ENCODE measurements at regions not wholly inside any gene's neighbourhood (a gene's known extent, or its start where the extent isn't known, plus 50 kb on each side); places are given as distances from the start of the nearest gene placed in this dataset.

- no peak overlapping the region for H3K27ac ChIP-seq (ENCODE audit: low read depth, low read length)
- no peak overlapping the region for H3K4me3 ChIP-seq (ENCODE audit: low read depth in 1 of 2, low read length in 2 of 2)
- no peak overlapping the region for H3K9ac ChIP-seq (ENCODE audit: low read length)
- H3K9me3 ChIP-seq (ENCODE audit: low read length), result no peaks in the 10 kb centered on the region
- H3K36me3 ChIP-seq (ENCODE audit: insufficient read depth, low read length), result no peaks in the 10 kb centered on the region
- H3K27me3 ChIP-seq (ENCODE audit: control insufficient read depth in 1 of 2, insufficient read depth in 2 of 2, low read length in 2 of 2), result no peaks in the 10 kb centered on the region
- H3K4me1 ChIP-seq (ENCODE audit: insufficient read depth, low read length), result no peaks in the 10 kb centered on the region
Measured at GRCh38 chr18:67961701-67962440, 445.4 kb upstream of the DSEL start.

- Histone ChIP-seq H3K9ac (ENCODE audit: low read length) (no peak overlapping the region), H3K4me3 (ENCODE audit: low read depth in 1 of 2, low read length in 2 of 2) (no peak overlapping the region), H3K27me3 (ENCODE audit: control insufficient read depth in 1 of 2, insufficient read depth in 2 of 2, low read length in 2 of 2) (no peaks in the 10 kb centered on the region), H3K9me3 (ENCODE audit: low read length) (no peaks in the 10 kb centered on the region), H3K27ac (ENCODE audit: low read depth, low read length) (no peak overlapping the region), H3K36me3 (ENCODE audit: insufficient read depth, low read length) (no peaks in the 10 kb centered on the region), H3K4me1 (ENCODE audit: insufficient read depth, low read length) (no peaks in the 10 kb centered on the region)
Measured at GRCh38 chr18:67957684-67958083, 441.2 kb upstream of the DSEL start.

DNA sequence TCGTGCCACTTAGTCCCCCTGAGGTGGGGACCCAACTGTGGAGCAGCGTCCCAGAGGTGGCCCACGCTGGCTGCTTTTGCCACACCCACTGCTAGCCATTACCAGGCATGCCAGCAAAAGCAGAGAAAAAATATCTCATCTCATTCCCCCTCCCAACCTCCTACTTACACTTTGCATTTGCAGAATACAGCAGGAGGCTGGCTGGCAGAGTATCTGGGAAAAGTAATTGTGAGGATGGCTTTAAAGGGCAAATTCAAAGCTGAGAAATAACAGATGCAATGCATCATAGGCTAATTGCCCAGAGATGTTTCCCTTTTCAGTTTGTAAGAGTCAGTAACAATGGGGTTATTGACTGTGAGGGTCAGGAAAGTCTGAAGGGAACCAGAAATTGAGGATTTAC lies 438.1 kb upstream of the DSEL start:
- H3K27me3 ChIP-seq (ENCODE audit: control insufficient read depth in 1 of 2, insufficient read depth in 2 of 2, low read length in 2 of 2), result no peaks in the 10 kb centered on the region
- no peak overlapping the region for H3K27ac ChIP-seq (ENCODE audit: low read depth, low read length)
- H3K9me3 ChIP-seq (ENCODE audit: low read length), result no peaks in the 10 kb centered on the region
- no peak overlapping the region for H3K9ac ChIP-seq (ENCODE audit: low read length)
- no peaks in the 10 kb centered on the region for H3K4me1 ChIP-seq (ENCODE audit: insufficient read depth, low read length)
- H3K4me3 ChIP-seq (ENCODE audit: low read depth in 1 of 2, low read length in 2 of 2), result no peak overlapping the region
- no peaks in the 10 kb centered on the region for H3K36me3 ChIP-seq (ENCODE audit: insufficient read depth, low read length)

DNA sequence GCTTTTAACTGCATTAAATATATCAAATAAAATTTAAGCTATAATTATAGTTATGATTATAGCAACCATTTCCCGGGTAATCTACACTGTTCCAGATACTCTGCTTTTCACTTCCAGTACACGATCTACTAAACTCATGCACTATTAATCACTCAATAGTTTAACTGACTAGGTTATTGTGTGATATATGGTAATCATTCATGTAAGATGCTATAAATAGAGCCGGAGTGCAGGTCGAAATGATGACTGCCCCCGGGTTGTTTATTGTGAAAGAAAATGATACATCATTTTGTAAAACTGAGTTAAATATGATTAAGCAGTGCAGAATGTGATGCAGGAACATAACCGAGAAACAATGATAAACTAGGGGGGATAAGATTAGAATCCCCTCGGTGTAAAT lies 434.6 kb upstream of the DSEL start:
- H3K9me3 ChIP-seq (ENCODE audit: low read length), result no peaks in the 10 kb centered on the region
- H3K4me1 ChIP-seq (ENCODE audit: insufficient read depth, low read length), result no peaks in the 10 kb centered on the region
- no peak overlapping the region for H3K4me3 ChIP-seq (ENCODE audit: low read depth in 1 of 2, low read length in 2 of 2)
- H3K9ac ChIP-seq (ENCODE audit: low read length), result no peak overlapping the region
- no peaks in the 10 kb centered on the region for H3K27me3 ChIP-seq (ENCODE audit: control insufficient read depth in 1 of 2, insufficient read depth in 2 of 2, low read length in 2 of 2)
- no peaks in the 10 kb centered on the region for H3K36me3 ChIP-seq (ENCODE audit: insufficient read depth, low read length)
- no peak overlapping the region for H3K27ac ChIP-seq (ENCODE audit: low read depth, low read length)

- Histone ChIP-seq H3K4me1 (ENCODE audit: insufficient read depth, low read length) (no peaks in the 10 kb centered on the region), H3K4me3 (ENCODE audit: low read depth in 1 of 2, low read length in 2 of 2) (no peak overlapping the region), H3K36me3 (ENCODE audit: insufficient read depth, low read length) (no peaks in the 10 kb centered on the region), H3K9ac (ENCODE audit: low read length) (no peak overlapping the region), H3K27ac (ENCODE audit: low read depth, low read length) (no peak overlapping the region), H3K27me3 (ENCODE audit: control insufficient read depth in 1 of 2, insufficient read depth in 2 of 2, low read length in 2 of 2) (no peaks in the 10 kb centered on the region), H3K9me3 (ENCODE audit: low read length) (peaks cover 4% of the 10 kb centered on the region)
Measured at GRCh38 chr18:67938660-67939059, 422.1 kb upstream of the DSEL start.

DNA sequence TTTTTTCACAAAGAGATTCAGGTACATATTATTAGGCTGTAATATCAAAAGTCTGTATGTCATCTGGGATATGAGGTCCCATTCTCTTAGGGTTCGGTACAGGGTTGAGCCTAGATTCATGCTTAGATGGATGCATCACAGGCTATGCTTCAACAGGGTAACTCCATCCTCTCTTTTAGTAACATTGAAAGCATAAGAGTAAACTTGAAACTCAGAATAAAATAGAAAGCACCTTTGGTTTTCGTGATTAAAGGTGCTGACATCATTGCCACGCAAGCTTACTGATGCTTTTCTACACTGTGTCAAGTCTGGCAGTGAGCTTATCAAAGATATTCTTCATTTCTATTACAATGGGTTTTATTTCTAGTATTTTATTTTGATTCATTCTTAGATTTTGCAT lies 419.1 kb upstream of the DSEL start:
- H3K9ac ChIP-seq (ENCODE audit: low read length), result no peak overlapping the region
- H3K4me3 ChIP-seq (ENCODE audit: low read depth in 1 of 2, low read length in 2 of 2), result no peak overlapping the region
- H3K4me1 ChIP-seq (ENCODE audit: insufficient read depth, low read length), result no peaks in the 10 kb centered on the region
- H3K36me3 ChIP-seq (ENCODE audit: insufficient read depth, low read length), result no peaks in the 10 kb centered on the region
- no peak overlapping the region for H3K27ac ChIP-seq (ENCODE audit: low read depth, low read length)
- H3K27me3 ChIP-seq (ENCODE audit: control insufficient read depth in 1 of 2, insufficient read depth in 2 of 2, low read length in 2 of 2), result no peaks in the 10 kb centered on the region
- peaks cover 4% of the 10 kb centered on the region for H3K9me3 ChIP-seq (ENCODE audit: low read length)

- no peak overlapping the region for H3K4me3 ChIP-seq (ENCODE audit: low read depth in 1 of 2, low read length in 2 of 2)
- H3K27me3 ChIP-seq (ENCODE audit: control insufficient read depth in 1 of 2, insufficient read depth in 2 of 2, low read length in 2 of 2), result no peaks in the 10 kb centered on the region
- no peak overlapping the region for H3K27ac ChIP-seq (ENCODE audit: low read depth, low read length)
- no peaks in the 10 kb centered on the region for H3K4me1 ChIP-seq (ENCODE audit: insufficient read depth, low read length)
- peaks cover under 1% of the 10 kb centered on the region for H3K9me3 ChIP-seq (ENCODE audit: low read length)
- H3K36me3 ChIP-seq (ENCODE audit: insufficient read depth, low read length), result no peaks in the 10 kb centered on the region
- H3K9ac ChIP-seq (ENCODE audit: low read length), result no peak overlapping the region
Measured at GRCh38 chr18:67933271-67933670, 416.8 kb upstream of the DSEL start.

GRCh38 chr18:67932271-67932670 lies 415.8 kb upstream of the DSEL start:
- Histone ChIP-seq H3K4me1 (ENCODE audit: insufficient read depth, low read length) (no peaks in the 10 kb centered on the region), H3K36me3 (ENCODE audit: insufficient read depth, low read length) (no peaks in the 10 kb centered on the region), H3K4me3 (ENCODE audit: low read depth in 1 of 2, low read length in 2 of 2) (no peak overlapping the region), H3K9me3 (ENCODE audit: low read length) (no peaks in the 10 kb centered on the region), H3K9ac (ENCODE audit: low read length) (no peak overlapping the region), H3K27me3 (ENCODE audit: control insufficient read depth in 1 of 2, insufficient read depth in 2 of 2, low read length in 2 of 2) (no peaks in the 10 kb centered on the region), H3K27ac (ENCODE audit: low read depth, low read length) (no peak overlapping the region)

DNA sequence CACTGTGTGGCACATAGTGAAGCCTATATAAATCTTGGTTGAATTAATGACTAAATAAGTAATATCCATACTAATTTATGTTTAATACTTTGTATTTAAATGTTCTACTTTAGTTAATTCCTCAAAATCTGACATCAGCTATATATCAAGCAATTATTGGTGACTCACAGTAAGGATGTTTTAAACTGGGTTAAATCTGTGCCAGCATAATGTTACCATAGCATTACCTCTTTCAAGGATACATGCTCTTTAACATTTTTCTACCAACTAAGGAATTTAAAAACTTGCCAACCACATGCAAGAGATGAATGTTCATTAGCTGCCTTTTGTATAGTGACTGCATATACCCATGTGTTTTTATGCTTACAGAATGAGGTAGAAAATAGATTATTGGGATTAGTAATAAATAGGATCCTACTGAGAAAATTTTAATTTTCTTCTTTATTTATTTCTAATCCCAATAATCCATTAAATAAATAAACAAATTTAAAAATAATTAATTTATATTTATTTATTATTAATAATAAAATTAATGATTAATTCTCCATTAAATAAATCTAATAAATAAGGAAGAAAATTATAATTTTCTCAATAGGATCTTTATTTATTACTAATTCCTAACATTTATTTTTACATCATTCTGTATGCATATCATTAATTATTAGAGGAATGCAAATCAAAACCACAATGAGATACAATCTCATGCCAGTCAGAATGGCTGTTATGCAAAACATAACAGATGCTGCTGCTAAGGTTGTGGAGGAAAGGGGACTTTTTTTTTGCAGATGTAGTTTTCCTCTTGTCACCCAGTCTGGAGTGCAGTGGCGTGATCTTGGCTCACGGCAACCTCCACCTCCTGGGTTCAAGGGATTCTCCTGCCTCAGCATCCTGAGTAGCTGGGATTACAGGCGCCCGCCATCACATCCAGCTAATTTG lies 410.7 kb upstream of the DSEL start:
- Histone ChIP-seq H3K4me1 (ENCODE audit: insufficient read depth, low read length) (no peaks in the 10 kb centered on the region), H3K9ac (ENCODE audit: low read length) (no peak overlapping the region)

DNA sequence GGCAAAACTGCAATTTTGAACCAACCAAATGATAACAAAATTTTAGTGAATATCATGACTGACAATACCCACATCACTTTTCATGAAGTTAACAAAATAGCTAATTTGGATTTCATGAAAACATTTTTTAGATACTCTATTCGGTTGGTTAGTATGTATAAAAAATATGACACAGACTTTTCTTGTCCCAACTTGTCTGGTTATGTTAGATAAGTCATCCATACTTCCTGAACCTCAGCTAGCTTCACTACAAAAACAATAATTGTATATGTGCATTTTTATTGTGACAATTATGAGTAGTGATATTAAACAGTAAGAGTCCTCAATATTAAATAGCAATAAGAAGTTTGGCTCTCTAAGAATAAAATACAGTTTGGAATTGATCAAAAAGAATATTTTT lies 408.1 kb upstream of the DSEL start:
- Histone ChIP-seq H3K9me3 (ENCODE audit: low read length) (no peaks in the 10 kb centered on the region), H3K9ac (ENCODE audit: low read length) (no peak overlapping the region), H3K27ac (ENCODE audit: low read depth, low read length) (no peak overlapping the region), H3K36me3 (ENCODE audit: insufficient read depth, low read length) (no peaks in the 10 kb centered on the region), H3K4me3 (ENCODE audit: low read depth in 1 of 2, low read length in 2 of 2) (no peak overlapping the region), H3K27me3 (ENCODE audit: control insufficient read depth in 1 of 2, insufficient read depth in 2 of 2, low read length in 2 of 2) (no peaks in the 10 kb centered on the region), H3K4me1 (ENCODE audit: insufficient read depth, low read length) (no peaks in the 10 kb centered on the region)

More for the DNA sequence above, 410.7 kb upstream of the DSEL start:
- Histone ChIP-seq H3K4me3 (ENCODE audit: low read depth in 1 of 2, low read length in 2 of 2) (no peak overlapping the region), H3K9me3 (ENCODE audit: low read length) (no peaks in the 10 kb centered on the region), H3K27me3 (ENCODE audit: control insufficient read depth in 1 of 2, insufficient read depth in 2 of 2, low read length in 2 of 2) (no peaks in the 10 kb centered on the region), H3K36me3 (ENCODE audit: insufficient read depth, low read length) (no peaks in the 10 kb centered on the region), H3K27ac (ENCODE audit: low read depth, low read length) (no peak overlapping the region)

DNA sequence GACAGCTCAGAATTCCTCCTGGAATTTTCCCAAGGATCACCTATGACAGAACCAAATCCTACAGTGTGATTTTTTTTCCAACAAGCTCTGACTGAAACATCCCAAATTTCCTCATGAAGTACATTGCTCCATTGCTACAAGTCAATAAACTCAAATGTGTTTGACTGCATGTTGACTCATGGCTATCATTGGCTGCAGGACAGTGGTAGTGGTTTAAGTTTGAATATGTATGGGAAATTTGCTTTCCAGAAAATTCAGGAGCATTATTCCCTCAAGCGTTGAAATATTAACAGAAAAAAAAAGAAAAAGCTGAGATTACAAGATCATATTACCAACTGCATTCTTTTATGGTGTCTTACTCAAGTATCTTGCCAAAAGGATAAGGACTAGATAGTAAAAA lies 402.8 kb upstream of the DSEL start:
- Histone ChIP-seq H3K27me3 (ENCODE audit: control insufficient read depth in 1 of 2, insufficient read depth in 2 of 2, low read length in 2 of 2) (no peaks in the 10 kb centered on the region), H3K27ac (ENCODE audit: low read depth, low read length) (no peak overlapping the region), H3K4me3 (ENCODE audit: low read depth in 1 of 2, low read length in 2 of 2) (no peak overlapping the region), H3K9me3 (ENCODE audit: low read length) (no peaks in the 10 kb centered on the region), H3K36me3 (ENCODE audit: insufficient read depth, low read length) (no peaks in the 10 kb centered on the region), H3K4me1 (ENCODE audit: insufficient read depth, low read length) (no peaks in the 10 kb centered on the region), H3K9ac (ENCODE audit: low read length) (no peak overlapping the region)

Measured in muscle layer of colon (tissue), 2 donors.